ENCODE measurements at regions not wholly inside any gene's neighbourhood (a gene's known extent, or its start where the extent isn't known, plus 50 kb on each side); places are given as distances from the start of the nearest gene placed in this dataset.
"Not testable (repeated sequence)": the region's sequence is repeated elsewhere in the genome, so short reads cannot be mapped to it uniquely, and the experiment has no call there.

GRCh38 chr4:148540622-148541326, 98.6 kb upstream of the NR3C2 start:
- no peaks in the 10 kb centered on the region for H3K36me3 ChIP-seq (ENCODE audit: control insufficient read depth in 2 of 2, extremely low read depth in 1 of 2, insufficient read depth in 2 of 2, low read length in 2 of 2)
- no peaks in the 10 kb centered on the region for H3K9me3 ChIP-seq (ENCODE audit: control insufficient read depth, low read depth, low read length)
- DNase-seq (ENCODE audit: low read depth, low spot score) (no peak), FAIRE-seq (no peak)
- no peak overlapping the region for H3K9ac ChIP-seq (ENCODE audit: control insufficient read depth, extremely low read depth, insufficient read depth, low read length)
- no peak overlapping the region for H3K27ac ChIP-seq (ENCODE audit: control insufficient read depth, insufficient read depth, low read length)
- no peaks in the 10 kb centered on the region for H3K79me2 ChIP-seq (ENCODE audit: control insufficient read depth, insufficient read depth, low read length)
- H3K4me3 ChIP-seq (ENCODE audit: control insufficient read depth in 2 of 3, extremely low read depth in 1 of 3, insufficient read depth in 2 of 3, low read depth in 1 of 3, low read length in 3 of 3): no peak overlapping the region
- H4K20me1 ChIP-seq (ENCODE audit: control insufficient read depth, extremely low read depth, insufficient read depth, low read length): no peaks in the 10 kb centered on the region
- no peak overlapping the region for H3K4me2 ChIP-seq (ENCODE audit: control insufficient read depth, extremely low read depth, insufficient read depth, low read depth, low read length)
- no peaks in the 10 kb centered on the region for H3K27me3 ChIP-seq (ENCODE audit: control insufficient read depth, extremely low read depth, insufficient read depth, low read length)
- no peak overlapping the region for H2AFZ ChIP-seq (ENCODE audit: control insufficient read depth, low read length)
- H3K4me1 ChIP-seq (ENCODE audit: control insufficient read depth, extremely low read depth, insufficient read depth, low read length): peaks cover 2% of the 10 kb centered on the region
- H3K9me1 ChIP-seq (ENCODE audit: control insufficient read depth, extremely low read depth, insufficient read depth, low read length): no peaks in the 10 kb centered on the region
- dilution Hi-C loops (cut with MboI; ENCODE audit: extremely low pct_ligation_motif_present, low sequenced_read_pairs): no loop called here
- no peak for TF ChIP-seq EZH2 (IDR thresholded peaks at IDR 0.05; ENCODE audit: low read length)
- TF ChIP-seq CTCF (optimal IDR thresholded peaks at IDR 0.05 in 1 of 3, IDR thresholded peaks at IDR 0.05 in 1 of 3, conservative IDR thresholded peaks at IDR 0.05 in 1 of 3; ENCODE audit: extremely low read depth in 1 of 3, insufficient read depth in 2 of 3, low read length in 3 of 3): no peak

- H2AFZ ChIP-seq (ENCODE audit: control insufficient read depth, low read length): no peak overlapping the region
- no peak for FAIRE-seq
Measured at GRCh38 chr4:148539387-148539786, 97.2 kb upstream of the NR3C2 start.

GRCh38 chr4:148533851-148534250, 91.6 kb upstream of the NR3C2 start:
- H3K4me3 ChIP-seq (ENCODE audit: control insufficient read depth in 2 of 3, extremely low read depth in 1 of 3, insufficient read depth in 2 of 3, low read depth in 1 of 3, low read length in 3 of 3); H3K79me2 ChIP-seq (ENCODE audit: control insufficient read depth, insufficient read depth, low read length); H3K36me3 ChIP-seq (ENCODE audit: control insufficient read depth in 2 of 2, extremely low read depth in 1 of 2, insufficient read depth in 2 of 2, low read length in 2 of 2); dilution Hi-C loops (cut with MboI; ENCODE audit: extremely low pct_ligation_motif_present, low sequenced_read_pairs); FAIRE-seq; H4K20me1 ChIP-seq (ENCODE audit: control insufficient read depth, extremely low read depth, insufficient read depth, low read length); H3K4me2 ChIP-seq (ENCODE audit: control insufficient read depth, extremely low read depth, insufficient read depth, low read depth, low read length); H3K27me3 ChIP-seq (ENCODE audit: control insufficient read depth, extremely low read depth, insufficient read depth, low read length); H3K9ac ChIP-seq (ENCODE audit: control insufficient read depth, extremely low read depth, insufficient read depth, low read length); H2AFZ ChIP-seq (ENCODE audit: control insufficient read depth, low read length); H3K9me1 ChIP-seq (ENCODE audit: control insufficient read depth, extremely low read depth, insufficient read depth, low read length); H3K9me3 ChIP-seq (ENCODE audit: control insufficient read depth, low read depth, low read length); H3K27ac ChIP-seq (ENCODE audit: control insufficient read depth, insufficient read depth, low read length); H3K4me1 ChIP-seq (ENCODE audit: control insufficient read depth, extremely low read depth, insufficient read depth, low read length); DNase-seq (ENCODE audit: low read depth, low spot score): not testable (repeated sequence)

More at GRCh38 chr4:148539387-148539786, 97.2 kb upstream of the NR3C2 start:
- Histone ChIP-seq H3K9me3 (ENCODE audit: control insufficient read depth, low read depth, low read length) (no peaks in the 10 kb centered on the region), H3K27ac (ENCODE audit: control insufficient read depth, insufficient read depth, low read length) (no peak overlapping the region), H3K27me3 (ENCODE audit: control insufficient read depth, extremely low read depth, insufficient read depth, low read length) (no peaks in the 10 kb centered on the region), H3K9ac (ENCODE audit: control insufficient read depth, extremely low read depth, insufficient read depth, low read length) (no peak overlapping the region), H3K9me1 (ENCODE audit: control insufficient read depth, extremely low read depth, insufficient read depth, low read length) (no peaks in the 10 kb centered on the region), H3K79me2 (ENCODE audit: control insufficient read depth, insufficient read depth, low read length) (no peaks in the 10 kb centered on the region), H3K4me1 (ENCODE audit: control insufficient read depth, extremely low read depth, insufficient read depth, low read length) (peaks cover 2% of the 10 kb centered on the region), H3K36me3 (ENCODE audit: control insufficient read depth in 2 of 2, extremely low read depth in 1 of 2, insufficient read depth in 2 of 2, low read length in 2 of 2) (no peaks in the 10 kb centered on the region), H3K4me2 (ENCODE audit: control insufficient read depth, extremely low read depth, insufficient read depth, low read depth, low read length) (no peak overlapping the region), H3K4me3 (ENCODE audit: control insufficient read depth in 2 of 3, extremely low read depth in 1 of 3, insufficient read depth in 2 of 3, low read depth in 1 of 3, low read length in 3 of 3) (no peak overlapping the region), H4K20me1 (ENCODE audit: control insufficient read depth, extremely low read depth, insufficient read depth, low read length) (no peaks in the 10 kb centered on the region)
- DNase-seq (ENCODE audit: low read depth, low spot score): no peak
- TF ChIP-seq EZH2 (IDR thresholded peaks at IDR 0.05; ENCODE audit: low read length) (no peak), CTCF (optimal IDR thresholded peaks at IDR 0.05 in 1 of 3, IDR thresholded peaks at IDR 0.05 in 1 of 3, conservative IDR thresholded peaks at IDR 0.05 in 1 of 3; ENCODE audit: extremely low read depth in 1 of 3, insufficient read depth in 2 of 3, low read length in 3 of 3) (no peak)
- dilution Hi-C loops (cut with MboI; ENCODE audit: extremely low pct_ligation_motif_present, low sequenced_read_pairs): no loop called here
